GM12878 (cell line): ENCODE measurements at regions not wholly inside any gene's neighbourhood (a gene's known extent, or its start where the extent isn't known, plus 50 kb on each side); places are given as distances from the start of the nearest gene placed in this dataset.

Experiments
- ATAC-seq: fragments of 200-7000 bp; cut with Tn5 transposase; 3 replicates; pipeline ENCODE4 v1.9.1; 2020; ENCODE audit warnings: mild to moderate bottlenecking, moderate library complexity
- BruUV-seq: library from RNA; stranded (reverse); fragments of 400-500 nt; replicated peaks from 2 replicates; lab custom pipeline; 2021; lab: Mats Ljungman, UMichigan
- CTCF ChIA-PET: fragments of 300-600 bp; sonication (Branson Sonifier 250); formaldehyde crosslinking; extraction: SDS; loops from one replicate; lab custom pipeline; 2021; ENCODE audit warnings: inconsistent platforms; lab: Yijun Ruan, JAX
- POLR2A ChIA-PET: fragments of 350-600 bp; formaldehyde crosslinking; extraction: SDS; loops from one replicate; lab custom pipeline; 2021; ENCODE audit warnings: inconsistent platforms; lab: Charles Lee
- RAD21 ChIA-PET: fragments of 300-600 bp; sonication (Branson Sonifier 250); formaldehyde crosslinking; loops from one replicate; lab custom pipeline; 2023; ENCODE audit warnings: antibody characterized with exemption; ENCODE audit not compliant: unreplicated experiment; lab: Charles Lee
- SMC1A ChIA-PET: fragments of 300-600 bp; sonication (Branson Sonifier 250); formaldehyde crosslinking; loops from one replicate; lab custom pipeline; 2023; ENCODE audit not compliant: unreplicated experiment, uncharacterized antibody; lab: Charles Lee
- DNase-seq: peaks from one replicate; pipeline ENCODE4 v3.0.0-alpha.2; 2011; ENCODE audit warnings: low read depth, low spot score
- FAIRE-seq: peaks from 3 replicates; lab custom pipeline; 2011; peaks lifted over from hg19 to GRCh38; lab: Jason Lieb, UNC
- H2AFZ ChIP-seq: 2 replicates; pipeline ENCODE4 v1.6.0; 2011; ENCODE audit warnings: low read depth, low read length, control low read depth; ENCODE audit not compliant: control insufficient read depth
- H3K27ac ChIP-seq: 2 replicates; pipeline ENCODE4 v1.5.1; 2011; ENCODE audit warnings: control low read depth; ENCODE audit not compliant: control insufficient read depth, insufficient read depth
- H3K27me3 ChIP-seq, 2 experiments: replicated peaks in 1 of 2; 2 replicates each; pipeline versions ENCODE4 v1.6.0 to v1.6.1; 2011; ENCODE audit warnings: low read length in 1 of 2; ENCODE audit not compliant: control insufficient read depth in 2 of 2, insufficient read depth in 2 of 2
- H3K36me3 ChIP-seq, 2 experiments: 2 replicates each; pipeline ENCODE4 v1.5.1; 2011; ENCODE audit warnings: low read length in 1 of 2; ENCODE audit not compliant: control insufficient read depth in 2 of 2, insufficient read depth in 2 of 2
- H3K4me1 ChIP-seq: 2 replicates; pipeline ENCODE4 v1.6.1; 2011; ENCODE audit warnings: mild to moderate bottlenecking, low read length, moderate library complexity, mixed read lengths; ENCODE audit not compliant: control insufficient read depth, insufficient read depth
- H3K4me2 ChIP-seq: 2 replicates; pipeline ENCODE4 v1.6.0; 2011; ENCODE audit warnings: control low read depth; ENCODE audit not compliant: control insufficient read depth, insufficient read depth
- H3K4me3 ChIP-seq: fragments of 200-600 bp; sonication (generic); 2 replicates; pipeline ENCODE4 v1.5.1; 2016
- H3K79me2 ChIP-seq: 2 replicates; pipeline ENCODE4 v1.6.0; 2011; ENCODE audit warnings: low read length; ENCODE audit not compliant: control insufficient read depth, insufficient read depth
- H3K9ac ChIP-seq: 2 replicates; pipeline ENCODE4 v1.8.0; 2011; ENCODE audit warnings: low read length, control low read depth, mixed read lengths; ENCODE audit not compliant: control insufficient read depth, insufficient read depth
- H3K9me3 ChIP-seq: replicated peaks from 3 replicates; pipeline ENCODE4 v1.5.1; 2011; ENCODE audit warnings: mild to moderate bottlenecking, low read length; ENCODE audit not compliant: control insufficient read depth, insufficient read depth
- H4K20me1 ChIP-seq: 2 replicates; pipeline ENCODE4 v1.6.0; 2011; ENCODE audit not compliant: control insufficient read depth, insufficient read depth
- BCL11A ChIP-seq: IDR thresholded peaks from 2 replicates; pipeline ENCODE4 v1.6.1; 2011; ENCODE audit warnings: low read depth, low read length
- BCL3 ChIP-seq: IDR thresholded peaks from 2 replicates; pipeline ENCODE4 v1.6.1; 2011; ENCODE audit warnings: borderline replicate concordance, low read depth, mild to moderate bottlenecking, moderate library complexity, low read length; ENCODE audit not compliant: insufficient read depth, poor library complexity, severe bottlenecking
- CHD4 ChIP-seq: fragments of 200-600 bp; sonication (generic); IDR thresholded peaks from 2 replicates; pipeline ENCODE4 v1.6.1; 2016; ENCODE audit warnings: mild to moderate bottlenecking
- E4F1 ChIP-seq: fragments of 450-650 bp; IDR thresholded peaks from 2 replicates; pipeline ENCODE4 v1.6.1; 2018; ENCODE audit warnings: borderline replicate concordance, mild to moderate bottlenecking; ENCODE audit not compliant: partially characterized antibody
- ESRRA ChIP-seq: IDR thresholded peaks from 2 replicates; pipeline ENCODE4 v1.6.1; 2012; ENCODE audit warnings: mild to moderate bottlenecking, low read length, improper control_type of control experiment
- FOS ChIP-seq: IDR thresholded peaks from 3 replicates; pipeline ENCODE4 v1.6.1; 2011; ENCODE audit warnings: borderline replicate concordance; ENCODE audit not compliant: insufficient read length; ENCODE audit errors: extremely low read depth
- GABPA ChIP-seq: IDR thresholded peaks from 2 replicates; pipeline ENCODE4 v1.6.1; 2014; ENCODE audit warnings: antibody characterized with exemption, low read depth, mild to moderate bottlenecking, inconsistent platforms
- MXI1 ChIP-seq: fragments of 150-350 bp; IDR thresholded peaks from 2 replicates; pipeline ENCODE4 v1.6.1; 2011; ENCODE audit warnings: low read depth, mild to moderate bottlenecking, inconsistent platforms, low read length, improper control_type of control experiment
- NFIC ChIP-seq: IDR thresholded peaks from 2 replicates; pipeline ENCODE4 v1.6.1; 2012; ENCODE audit warnings: low read depth, mild to moderate bottlenecking, inconsistent platforms, low read length, moderate library complexity
- NRF1 ChIP-seq: conservative IDR thresholded peaks from 2 replicates; pipeline ENCODE4 v1.6.1; 2011; ENCODE audit warnings: mild to moderate bottlenecking, low read depth, low read length, improper control_type of control experiment
- POU2F2 ChIP-seq: IDR thresholded peaks from 3 replicates; pipeline ENCODE4 v1.6.1; 2011; ENCODE audit warnings: low read depth, mild to moderate bottlenecking, low read length, borderline replicate concordance
- RELB ChIP-seq: fragments of 450-650 bp; IDR thresholded peaks from 2 replicates; pipeline ENCODE4 v1.6.1; 2017; ENCODE audit warnings: low read depth, mild to moderate bottlenecking, moderate library complexity
- TARDBP ChIP-seq: IDR thresholded peaks from 2 replicates; pipeline ENCODE4 v1.6.1; 2016; ENCODE audit warnings: borderline replicate concordance
- ZBED1 ChIP-seq: IDR thresholded peaks from 2 replicates; pipeline ENCODE4 v1.6.1; 2016; ENCODE audit warnings: borderline replicate concordance
- ZNF24 ChIP-seq: fragments of 450-650 bp; IDR thresholded peaks from 2 replicates; pipeline ENCODE4 v1.6.1; 2017; ENCODE audit warnings: antibody characterized with exemption, mild to moderate bottlenecking
- ZZZ3 ChIP-seq: IDR thresholded peaks from 2 replicates; pipeline ENCODE4 v1.6.1; 2011; ENCODE audit warnings: low read depth; ENCODE audit not compliant: control insufficient read depth, insufficient read length
- WGBS: methylation state at CpG from one replicate; pipeline ENCODE4 v1.1.6; 2016; ENCODE audit warnings: low lambda C conversion rate; ENCODE audit not compliant: insufficient replicate concordance, insufficient coverage; ENCODE audit errors: missing lambda C conversion rate; 5-methylcytosine and 5-hydroxymethylcytosine counted together
- in situ Hi-C: fragments of 300-500 bp; cut with MboI; formaldehyde crosslinking; loops from 9 replicates; pipeline ENCODE4 v1.14.3; 2018; ENCODE audit warnings: mixed read lengths
- intact Hi-C: fragments of 100-400 bp; cut with micrococcal nuclease; formaldehyde crosslinking; loops from one replicate; pipeline ENCODE4 v1.14.2; 2022; ENCODE audit not compliant: unreplicated experiment

- TF ChIP-seq E4F1, result no peak
- TF ChIP-seq NFIC, result no peak
- TF ChIP-seq ESRRA, result no peak
- no peak for TF ChIP-seq POU2F2
Observed at GRCh38 chr9:82598241-82599039, 464.5 kb downstream of the RASEF start (continued).

GRCh38 chr9:82599336-82599949, 463.5 kb downstream of the RASEF start:
- no peak overlapping the region for H3K9ac ChIP-seq
- 4% methylated on average over 2 of the region's 2 CpGs for WGBS
- no peak for TF ChIP-seq ZZZ3
- no peak for TF ChIP-seq RELB
- TF ChIP-seq MXI1, result no peak
- no peak for TF ChIP-seq NRF1
- no peak for TF ChIP-seq ZBED1
- no peak for TF ChIP-seq NFIC
- no peak for TF ChIP-seq BCL11A
- TF ChIP-seq CHD4, result no peak
- TF ChIP-seq FOS, result no peak
- TF ChIP-seq GABPA, result no peak
- no peak for TF ChIP-seq TARDBP
- TF ChIP-seq ZNF24, result no peak
- TF ChIP-seq BCL3, result no peak
- BruUV-seq, result no TSS peak
- CTCF ChIA-PET, result no interaction called here
- no peaks in the 10 kb centered on the region for H4K20me1 ChIP-seq
- RAD21 ChIA-PET, result no interaction called here
- no peaks in the 10 kb centered on the region for H3K79me2 ChIP-seq
- no peaks in the 10 kb centered on the region for H3K27me3 ChIP-seq
- POLR2A ChIA-PET, result no interaction called here
- no peaks in the 10 kb centered on the region for H3K4me1 ChIP-seq
- H3K27ac ChIP-seq, result no peak overlapping the region
- no peak for ATAC-seq
- intact Hi-C loops (no loop called here), in situ Hi-C loops (no loop called here)
- SMC1A ChIA-PET, result no interaction called here
- no peak for DNase-seq
- H2AFZ ChIP-seq, result no peak overlapping the region
- H3K36me3 ChIP-seq, result no peaks in the 10 kb centered on the region
- no peak for FAIRE-seq
- no peaks in the 10 kb centered on the region for H3K9me3 ChIP-seq
- no peak overlapping the region for H3K4me2 ChIP-seq
- H3K4me3 ChIP-seq, result no peak overlapping the region
